Liver (tissue), 7 donors: ENCODE measurements at regions not wholly inside any gene's neighbourhood (a gene's known extent, or its start where the extent isn't known, plus 50 kb on each side); places are given as distances from the start of the nearest gene placed in this dataset.

Experiments
- DNase-seq: peaks from one replicate; pipeline ENCODE4 v3.0.0-alpha.2; 2017; ENCODE audit warnings: low spot score
- H3K27ac ChIP-seq, 2 donors: one replicate each; pipeline ENCODE4 v1.7.0; 2013; ENCODE audit warnings: inconsistent platforms in 2 of 2, low read length in 2 of 2, control low read depth in 1 of 2, low read depth in 1 of 2, mild to moderate bottlenecking in 1 of 2
- H3K27me3 ChIP-seq, 4 donors: one replicate each; pipeline versions ENCODE4 v1.6.1 to v1.7.0; 2013; ENCODE audit warnings: low read length in 3 of 4, inconsistent platforms in 1 of 4, mild to moderate bottlenecking in 1 of 4, moderate library complexity in 1 of 4; ENCODE audit not compliant: control insufficient read depth in 4 of 4, insufficient read depth in 4 of 4
- H3K36me3 ChIP-seq, 4 donors: one replicate each; pipeline versions ENCODE4 v1.6.1 to v1.7.0; 2013; ENCODE audit warnings: low read length in 3 of 4, mild to moderate bottlenecking in 3 of 4, low read depth in 1 of 4, moderate library complexity in 1 of 4; ENCODE audit not compliant: control insufficient read depth in 4 of 4, insufficient read depth in 3 of 4
- H3K4me1 ChIP-seq, 4 donors: one replicate each; pipeline versions ENCODE4 v1.6.1 to v1.7.0; 2013; ENCODE audit warnings: low read length in 3 of 4, mild to moderate bottlenecking in 3 of 4, moderate library complexity in 1 of 4; ENCODE audit not compliant: control insufficient read depth in 4 of 4, insufficient read depth in 4 of 4
- H3K4me3 ChIP-seq, 3 donors: one replicate each; pipeline versions ENCODE4 v1.6.1 to v1.7.0; 2013; ENCODE audit warnings: low read length in 3 of 3, control low read depth in 1 of 3, low read depth in 1 of 3, mild to moderate bottlenecking in 1 of 3
- H3K9ac ChIP-seq, 2 donors: one replicate each; pipeline ENCODE4 v1.7.0; 2013; ENCODE audit warnings: low read length in 2 of 2, mild to moderate bottlenecking in 2 of 2, moderate library complexity in 2 of 2, control low read depth in 1 of 2, low read depth in 1 of 2
- H3K9me3 ChIP-seq, 4 donors: one replicate each; pipeline versions ENCODE4 v1.6.1 to v1.7.0; 2013; ENCODE audit warnings: low read length in 3 of 4; ENCODE audit not compliant: control insufficient read depth in 4 of 4
- EGR1 ChIP-seq, 2 donors: IDR thresholded peaks; 2 replicates each; pipeline ENCODE4 v1.6.1; 2016 to 2018; ENCODE audit warnings: antibody characterized with exemption in 2 of 2, low read depth in 2 of 2
- FOXA1 ChIP-seq: IDR thresholded peaks from 2 replicates; pipeline ENCODE4 v1.6.1; 2016; ENCODE audit warnings: antibody characterized with exemption
- GABPA ChIP-seq, 2 donors: IDR thresholded peaks in 1 of 2; conservative IDR thresholded peaks in 1 of 2; 2 replicates each; pipeline ENCODE4 v1.6.1; 2016; ENCODE audit warnings: antibody characterized with exemption in 2 of 2, mild to moderate bottlenecking in 1 of 2, moderate library complexity in 1 of 2
- HNF4G ChIP-seq: IDR thresholded peaks from 2 replicates; pipeline ENCODE4 v1.6.1; 2016; ENCODE audit warnings: antibody characterized with exemption
- JUND ChIP-seq, 2 donors: IDR thresholded peaks; 2 replicates each; pipeline ENCODE4 v1.6.1; 2016; ENCODE audit warnings: antibody characterized with exemption in 2 of 2
- RXRA ChIP-seq, 2 donors: IDR thresholded peaks; 2 replicates each; pipeline ENCODE4 v1.6.1; 2017 to 2018; ENCODE audit warnings: antibody characterized with exemption in 2 of 2, mild to moderate bottlenecking in 1 of 2
- SP1 ChIP-seq: IDR thresholded peaks from 2 replicates; pipeline ENCODE4 v1.6.1; 2018; ENCODE audit warnings: antibody characterized with exemption, mild to moderate bottlenecking
- TAF1 ChIP-seq: conservative IDR thresholded peaks from 2 replicates; pipeline ENCODE4 v1.6.1; 2016; ENCODE audit warnings: antibody characterized with exemption, mild to moderate bottlenecking
- WGBS: extraction: QIAGEN DNeasy Blood & Tissue Kit; methylation state at CpG from one replicate; pipeline ENCODE4 v1.1.7; 2013; 5-methylcytosine and 5-hydroxymethylcytosine counted together
- TF ChIP-seq, protein P1 (sequence below): IDR thresholded peaks from 2 replicates; pipeline ENCODE4 v1.6.1; 2016; ENCODE audit warnings: antibody characterized with exemption
- TF ChIP-seq, protein P2 (sequence below): IDR thresholded peaks from 2 replicates; pipeline ENCODE4 v1.6.1; 2016; ENCODE audit warnings: antibody characterized with exemption
- TF ChIP-seq, protein P3 (sequence below): IDR thresholded peaks from 2 replicates; pipeline ENCODE4 v1.6.1; 2016; ENCODE audit warnings: antibody characterized with exemption, mild to moderate bottlenecking
- donor health status: healthy.
- donor health status: healthy.
- donor health status: healthy.
- donor health status: healthy.

DNA sequence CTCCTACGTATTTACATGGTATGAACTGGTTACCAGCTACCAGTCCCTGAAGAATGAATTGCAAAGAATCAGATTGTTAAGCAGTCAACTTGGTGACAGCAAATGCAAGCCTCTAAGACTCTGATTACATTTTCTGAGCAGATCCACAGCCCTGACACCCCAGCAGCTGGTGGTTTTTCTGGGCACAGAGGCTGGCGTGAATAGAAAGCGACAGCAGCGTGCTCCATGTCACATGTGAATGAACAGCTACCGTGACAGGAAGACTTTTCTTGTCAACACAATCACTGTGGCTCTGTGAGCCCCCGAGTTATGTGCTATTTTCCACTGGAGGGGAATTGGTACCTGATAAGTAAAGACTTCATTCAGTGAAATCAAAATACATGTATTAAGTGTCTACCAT lies 93.2 kb upstream of the CBLN2 start:
- WGBS: 69% methylated on average over 6 of the region's 6 CpGs

DNA sequence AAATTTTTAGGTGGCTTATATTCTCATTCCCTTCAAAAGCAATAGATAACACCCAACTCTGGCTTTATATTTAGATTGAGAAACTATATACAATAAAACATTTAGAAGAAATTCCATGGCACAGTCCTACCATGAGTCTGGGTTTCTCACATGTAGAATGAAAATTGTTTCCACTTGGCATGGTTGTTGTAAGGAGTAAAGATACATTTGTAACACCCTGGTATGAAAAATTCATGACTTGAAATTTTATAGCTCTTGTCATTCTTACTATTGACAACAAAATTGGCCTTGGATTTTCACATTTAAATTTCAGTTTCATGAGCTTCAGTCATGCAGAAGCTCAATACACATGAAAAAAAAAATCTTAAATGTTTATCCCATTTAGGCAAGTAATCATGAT lies 92.5 kb upstream of the CBLN2 start:
- TF ChIP-seq, protein P1, sequence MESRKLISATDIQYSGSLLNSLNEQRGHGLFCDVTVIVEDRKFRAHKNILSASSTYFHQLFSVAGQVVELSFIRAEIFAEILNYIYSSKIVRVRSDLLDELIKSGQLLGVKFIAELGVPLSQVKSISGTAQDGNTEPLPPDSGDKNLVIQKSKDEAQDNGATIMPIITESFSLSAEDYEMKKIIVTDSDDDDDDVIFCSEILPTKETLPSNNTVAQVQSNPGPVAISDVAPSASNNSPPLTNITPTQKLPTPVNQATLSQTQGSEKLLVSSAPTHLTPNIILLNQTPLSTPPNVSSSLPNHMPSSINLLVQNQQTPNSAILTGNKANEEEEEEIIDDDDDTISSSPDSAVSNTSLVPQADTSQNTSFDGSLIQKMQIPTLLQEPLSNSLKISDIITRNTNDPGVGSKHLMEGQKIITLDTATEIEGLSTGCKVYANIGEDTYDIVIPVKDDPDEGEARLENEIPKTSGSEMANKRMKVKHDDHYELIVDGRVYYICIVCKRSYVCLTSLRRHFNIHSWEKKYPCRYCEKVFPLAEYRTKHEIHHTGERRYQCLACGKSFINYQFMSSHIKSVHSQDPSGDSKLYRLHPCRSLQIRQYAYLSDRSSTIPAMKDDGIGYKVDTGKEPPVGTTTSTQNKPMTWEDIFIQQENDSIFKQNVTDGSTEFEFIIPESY: no peak
- no peak for TF ChIP-seq FOXA1
- H3K27me3 ChIP-seq: no peaks in the 10 kb centered on the region
- no peaks in the 10 kb centered on the region for H3K4me1 ChIP-seq
- DNase-seq: no peak
- no peaks in the 10 kb centered on the region for H3K36me3 ChIP-seq
- no peak overlapping the region for H3K27ac ChIP-seq
- no peaks in the 10 kb centered on the region for H3K9me3 ChIP-seq
- no peak overlapping the region for H3K4me3 ChIP-seq
- H3K9ac ChIP-seq: no peak overlapping the region

More for the DNA sequence above, 93.2 kb upstream of the CBLN2 start:
- DNase-seq: no peak
- no peaks in the 10 kb centered on the region for H3K27me3 ChIP-seq
- TF ChIP-seq, protein P2, sequence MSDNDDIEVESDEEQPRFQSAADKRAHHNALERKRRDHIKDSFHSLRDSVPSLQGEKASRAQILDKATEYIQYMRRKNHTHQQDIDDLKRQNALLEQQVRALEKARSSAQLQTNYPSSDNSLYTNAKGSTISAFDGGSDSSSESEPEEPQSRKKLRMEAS: no peak
- TF ChIP-seq JUND (IDR thresholded peaks at IDR 0.05): no peak
- no peak for TF ChIP-seq HNF4G
- no peak for TF ChIP-seq RXRA (IDR thresholded peaks at IDR 0.05)
- TF ChIP-seq GABPA (IDR thresholded peaks at IDR 0.05 in 1 of 2, conservative IDR thresholded peaks at IDR 0.05 in 1 of 2): no peak
- no peak for TF ChIP-seq FOXA1
- no peak for TF ChIP-seq TAF1
- TF ChIP-seq, protein P3, sequence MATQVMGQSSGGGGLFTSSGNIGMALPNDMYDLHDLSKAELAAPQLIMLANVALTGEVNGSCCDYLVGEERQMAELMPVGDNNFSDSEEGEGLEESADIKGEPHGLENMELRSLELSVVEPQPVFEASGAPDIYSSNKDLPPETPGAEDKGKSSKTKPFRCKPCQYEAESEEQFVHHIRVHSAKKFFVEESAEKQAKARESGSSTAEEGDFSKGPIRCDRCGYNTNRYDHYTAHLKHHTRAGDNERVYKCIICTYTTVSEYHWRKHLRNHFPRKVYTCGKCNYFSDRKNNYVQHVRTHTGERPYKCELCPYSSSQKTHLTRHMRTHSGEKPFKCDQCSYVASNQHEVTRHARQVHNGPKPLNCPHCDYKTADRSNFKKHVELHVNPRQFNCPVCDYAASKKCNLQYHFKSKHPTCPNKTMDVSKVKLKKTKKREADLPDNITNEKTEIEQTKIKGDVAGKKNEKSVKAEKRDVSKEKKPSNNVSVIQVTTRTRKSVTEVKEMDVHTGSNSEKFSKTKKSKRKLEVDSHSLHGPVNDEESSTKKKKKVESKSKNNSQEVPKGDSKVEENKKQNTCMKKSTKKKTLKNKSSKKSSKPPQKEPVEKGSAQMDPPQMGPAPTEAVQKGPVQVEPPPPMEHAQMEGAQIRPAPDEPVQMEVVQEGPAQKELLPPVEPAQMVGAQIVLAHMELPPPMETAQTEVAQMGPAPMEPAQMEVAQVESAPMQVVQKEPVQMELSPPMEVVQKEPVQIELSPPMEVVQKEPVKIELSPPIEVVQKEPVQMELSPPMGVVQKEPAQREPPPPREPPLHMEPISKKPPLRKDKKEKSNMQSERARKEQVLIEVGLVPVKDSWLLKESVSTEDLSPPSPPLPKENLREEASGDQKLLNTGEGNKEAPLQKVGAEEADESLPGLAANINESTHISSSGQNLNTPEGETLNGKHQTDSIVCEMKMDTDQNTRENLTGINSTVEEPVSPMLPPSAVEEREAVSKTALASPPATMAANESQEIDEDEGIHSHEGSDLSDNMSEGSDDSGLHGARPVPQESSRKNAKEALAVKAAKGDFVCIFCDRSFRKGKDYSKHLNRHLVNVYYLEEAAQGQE: no peak
- TF ChIP-seq EGR1 (IDR thresholded peaks at IDR 0.05; ENCODE audit: low read depth in 2 of 2): no peak
- TF ChIP-seq SP1: no peak
- no peaks in the 10 kb centered on the region for H3K9me3 ChIP-seq
- no peak overlapping the region for H3K27ac ChIP-seq
- no peak overlapping the region for H3K4me3 ChIP-seq
- H3K36me3 ChIP-seq: no peaks in the 10 kb centered on the region
- no peaks in the 10 kb centered on the region for H3K4me1 ChIP-seq
- H3K9ac ChIP-seq: no peak overlapping the region

DNA sequence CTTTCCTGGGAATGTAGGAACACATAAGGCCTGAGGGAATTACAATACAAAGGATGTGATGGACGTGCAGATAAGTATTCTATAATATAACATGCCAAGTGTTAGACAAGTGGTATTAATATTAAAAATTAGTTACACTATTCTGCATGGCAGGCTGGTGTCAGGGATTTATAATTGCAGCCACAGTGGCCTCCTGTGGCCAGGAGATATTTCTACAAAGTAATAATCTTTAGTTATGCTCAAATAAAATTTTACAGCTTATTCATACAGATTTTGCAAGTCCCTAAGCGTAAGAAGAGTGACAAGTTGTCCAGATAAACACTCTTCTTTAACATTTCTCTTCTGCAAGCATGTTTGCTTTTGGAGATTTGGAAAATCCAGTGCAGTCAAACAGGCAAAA lies 90.4 kb upstream of the CBLN2 start:
- H3K27me3 ChIP-seq: peaks cover 0 to 2% (median 0%) of the 10 kb centered on the region in 4 donors
- no peaks in the 10 kb centered on the region for H3K36me3 ChIP-seq
- no peaks in the 10 kb centered on the region for H3K9me3 ChIP-seq
- TF ChIP-seq, protein P1: no peak
- TF ChIP-seq TAF1: no peak
- no peak for TF ChIP-seq EGR1 (IDR thresholded peaks at IDR 0.05; ENCODE audit: low read depth in 2 of 2)
- WGBS: 58% methylated on average over 2 of the region's 2 CpGs
- H3K27ac ChIP-seq: no peak overlapping the region
- no peaks in the 10 kb centered on the region for H3K4me1 ChIP-seq
- H3K9ac ChIP-seq: no peak overlapping the region
- no peak overlapping the region for H3K4me3 ChIP-seq
- DNase-seq: no peak
